ENCODE measurements at regions not wholly inside any gene's neighbourhood (a gene's known extent, or its start where the extent isn't known, plus 50 kb on each side); places are given as distances from the start of the nearest gene placed in this dataset.

- TF ChIP-seq MAFK (IDR thresholded peaks at IDR 0.05; ENCODE audit: partially characterized antibody): no peak
- TF ChIP-seq USF2 (IDR thresholded peaks at IDR 0.05): no peak
- no peak for TF ChIP-seq JUN (IDR thresholded peaks at IDR 0.05)
- TF ChIP-seq CTCF (IDR thresholded peaks at IDR 0.05): no peak
- TF ChIP-seq REST (IDR thresholded peaks at IDR 0.05): no peak
- TF ChIP-seq FOSL2 (IDR thresholded peaks at IDR 0.05): no peak
- no peak for TF ChIP-seq FOSL2 (CRISPR knock-in tag; IDR thresholded peaks at IDR 0.05)
- no peak for TF ChIP-seq HOXA7 (CRISPR knock-in tag; IDR thresholded peaks at IDR 0.05)
- no peak for TF ChIP-seq TP53 (CRISPR knock-in tag; IDR thresholded peaks at IDR 0.05)
- TF ChIP-seq POLR2A (IDR thresholded peaks at IDR 0.05; ENCODE audit: low read length): no peak
- no peak for TF ChIP-seq NR3C1 (IDR thresholded peaks at IDR 0.05)
- no peak for TF ChIP-seq RAD21 (conservative IDR thresholded peaks at IDR 0.05 in 1 of 2, IDR thresholded peaks at IDR 0.05 in 1 of 2)
Measured at GRCh38 chr12:75735853-75736252, 224.4 kb upstream of the KRR1 start.
